Right renal pelvis (tissue), 4 donors: ENCODE measurements at regions not wholly inside any gene's neighbourhood (a gene's known extent, or its start where the extent isn't known, plus 50 kb on each side); places are given as distances from the start of the nearest gene placed in this dataset.

Source experiments
- DNase-seq, 4 donors: peaks; one replicate each; pipeline ENCODE4 v3.0.0-alpha.2; 2013; ENCODE audit warnings: low read depth in 4 of 4, low spot score in 3 of 4, missing footprints in 1 of 4

GRCh38 chr2:144615866-144616565 lies 96.1 kb upstream of the ZEB2 start:
- DNase-seq, result no peak

GRCh38 chr2:144607891-144608521 lies 88.1 kb upstream of the ZEB2 start:
- DNase-seq, result no peak

- DNase-seq, result no peak
These were observed 87.2 kb upstream of the ZEB2 start for GRCh38 chr2:144607099-144607498.

- DNase-seq, result no peak
These were observed 86.7 kb upstream of the ZEB2 start for GRCh38 chr2:144606466-144607095.

- no peak for DNase-seq
These were observed 85.4 kb upstream of the ZEB2 start for GRCh38 chr2:144605231-144605840.

GRCh38 chr2:144603334-144603733 lies 83.4 kb upstream of the ZEB2 start:
- no peak for DNase-seq

GRCh38 chr2:144598906-144599305 lies 79.0 kb upstream of the ZEB2 start:
- DNase-seq, result no peak

- DNase-seq, result no peak
These were observed 78.1 kb upstream of the ZEB2 start for GRCh38 chr2:144597894-144598593.

- DNase-seq, result no peak
These were observed 77.5 kb upstream of the ZEB2 start for GRCh38 chr2:144597388-144597787.

- DNase-seq, result no peak
These were observed 76.4 kb upstream of the ZEB2 start for GRCh38 chr2:144596073-144596871.

- DNase-seq, result no peak
These were observed 75.8 kb upstream of the ZEB2 start for GRCh38 chr2:144595686-144596072.

- no peak for DNase-seq
These were observed 75.4 kb upstream of the ZEB2 start for GRCh38 chr2:144595279-144595678.

- DNase-seq, result no peak
These were observed 73.9 kb upstream of the ZEB2 start for GRCh38 chr2:144593803-144594202.

- DNase-seq, result no peak
These were observed 72.8 kb upstream of the ZEB2 start for GRCh38 chr2:144592500-144593256.

GRCh38 chr2:144587306-144587705 lies 67.4 kb upstream of the ZEB2 start:
- no peak for DNase-seq

- no peak for DNase-seq
These were observed 66.6 kb upstream of the ZEB2 start for GRCh38 chr2:144586476-144586875.

GRCh38 chr2:144583741-144584453 lies 64.0 kb upstream of the ZEB2 start:
- no peak for DNase-seq

GRCh38 chr2:144583381-144583729 lies 63.4 kb upstream of the ZEB2 start:
- DNase-seq, result no peak
